OCI-LY7 (cell line): ENCODE measurements at regions not wholly inside any gene's neighbourhood (a gene's known extent, or its start where the extent isn't known, plus 50 kb on each side); places are given as distances from the start of the nearest gene placed in this dataset.

Experiments
- BruUV-seq: library from RNA; stranded (reverse); fragments of 400-500 nt; replicated peaks from 2 replicates; lab custom pipeline; 2021; lab: Mats Ljungman, UMichigan
- CTCF ChIA-PET: fragments of 300-600 bp; sonication (Branson Sonifier 250); formaldehyde crosslinking; loops from one replicate; lab custom pipeline; 2022; ENCODE audit warnings: antibody characterized with exemption; ENCODE audit not compliant: unreplicated experiment; lab: Charles Lee
- POLR2A ChIA-PET: fragments of 300-600 bp; sonication (Branson Sonifier 250); formaldehyde crosslinking; loops from one replicate; lab custom pipeline; 2022; ENCODE audit warnings: antibody characterized with exemption; lab: Charles Lee
- DNase-seq: peaks from one replicate; pipeline ENCODE4 v3.0.0-alpha.2; 2015; ENCODE audit warnings: low spot score
- H2AFZ ChIP-seq: fragments of 200-600 bp; sonication (generic), shearing (Covaris generic); 2 replicates; pipeline ENCODE4 v1.6.1; 2014; ENCODE audit warnings: mild to moderate bottlenecking, antibody characterized with exemption, low read length, moderate library complexity
- H3K27ac ChIP-seq: fragments of 200-600 bp; sonication (generic); 2 replicates; pipeline ENCODE4 v1.5.1; 2014; ENCODE audit warnings: mixed run types, low read depth, mild to moderate bottlenecking, moderate library complexity, low read length, inconsistent platforms; ENCODE audit not compliant: poor library complexity, severe bottlenecking
- H3K36me3 ChIP-seq: fragments of 200-600 bp; sonication (generic); 2 replicates; pipeline ENCODE4 v1.6.1; 2014; ENCODE audit warnings: mild to moderate bottlenecking, antibody characterized with exemption, low read length, moderate library complexity, mixed read lengths; ENCODE audit not compliant: insufficient read depth
- H3K4me1 ChIP-seq: fragments of 200-600 bp; sonication (generic); 2 replicates; pipeline ENCODE4 v1.5.1; 2014; ENCODE audit warnings: mild to moderate bottlenecking, low read length; ENCODE audit not compliant: insufficient read depth, poor library complexity, severe bottlenecking
- H3K4me2 ChIP-seq: fragments of 200-600 bp; sonication (generic); 2 replicates; pipeline ENCODE4 v1.6.1; 2014; ENCODE audit warnings: mild to moderate bottlenecking, low read length
- H3K4me3 ChIP-seq: fragments of 200-600 bp; sonication (generic); 2 replicates; pipeline ENCODE4 v1.5.1; 2014; ENCODE audit warnings: mild to moderate bottlenecking, low read depth, low read length; ENCODE audit not compliant: poor library complexity, severe bottlenecking
- H3K79me2 ChIP-seq: fragments of 200-600 bp; sonication (generic); 2 replicates; pipeline ENCODE4 v1.6.1; 2016; ENCODE audit warnings: low read depth, mild to moderate bottlenecking, low read length, moderate library complexity, mixed read lengths; ENCODE audit not compliant: insufficient read depth
- H3K9me2 ChIP-seq: fragments of 200-600 bp; sonication (generic); 2 replicates; pipeline ENCODE4 v1.6.1; 2016; ENCODE audit warnings: mild to moderate bottlenecking, low read length, mixed read lengths; ENCODE audit not compliant: insufficient read depth
- H3K9me3 ChIP-seq: fragments of 200-600 bp; sonication (generic); 2 replicates; pipeline ENCODE4 v1.6.1; 2014; ENCODE audit warnings: mild to moderate bottlenecking, mixed run types, low read length, mixed read lengths
- H4K20me1 ChIP-seq: fragments of 200-600 bp; sonication (generic); 2 replicates; pipeline ENCODE4 v1.6.1; 2014; ENCODE audit warnings: mild to moderate bottlenecking, antibody characterized with exemption, low read length, moderate library complexity, mixed read lengths; ENCODE audit not compliant: insufficient read depth
- CTCF ChIP-seq: fragments of 200-600 bp; sonication (generic); conservative IDR thresholded peaks from 2 replicates; pipeline ENCODE4 v1.5.1; 2014; ENCODE audit warnings: mild to moderate bottlenecking, antibody characterized with exemption, low read length, moderate library complexity, mixed read lengths
- EZH2phosphoT487 ChIP-seq: fragments of 200-600 bp; sonication (generic); IDR thresholded peaks from 2 replicates; pipeline ENCODE4 v1.6.1; 2018; ENCODE audit warnings: low read depth, borderline replicate concordance, mild to moderate bottlenecking, mixed run types, antibody characterized with exemption, low read length, moderate library complexity, mixed read lengths
- intact Hi-C: fragments of 100-400 bp; cut with micrococcal nuclease; formaldehyde crosslinking; loops from one replicate; pipeline ENCODE4 v1.10.0; 2022; ENCODE audit not compliant: unreplicated experiment

GRCh38 chr11:13141731-13142709 lies 132.9 kb downstream of the RASSF10 start:
- Histone ChIP-seq H3K9me3 (no peaks in the 10 kb centered on the region), H3K36me3 (no peaks in the 10 kb centered on the region), H3K4me3 (no peak overlapping the region), H3K4me1 (no peaks in the 10 kb centered on the region), H3K79me2 (no peaks in the 10 kb centered on the region), H3K4me2 (no peak overlapping the region), H4K20me1 (no peaks in the 10 kb centered on the region), H2AFZ (no peak overlapping the region), H3K9me2 (no peaks in the 10 kb centered on the region), H3K27ac (no peak overlapping the region)
- ChIA-PET CTCF (no interaction called here), POLR2A (no interaction called here)
- intact Hi-C loops: no loop called here
- TF ChIP-seq CTCF (no peak), EZH2phosphoT487 (no peak)
- no peak for DNase-seq
- no TSS peak for BruUV-seq

- TF ChIP-seq CTCF (no peak), EZH2phosphoT487 (no peak)
These were observed 133.9 kb upstream of the BMAL1 start for GRCh38 chr11:13143486-13144297.

More at GRCh38 chr11:13143486-13144297, 133.9 kb upstream of the BMAL1 start:
- H4K20me1 ChIP-seq: no peaks in the 10 kb centered on the region
- H2AFZ ChIP-seq: no peak overlapping the region
- H3K4me1 ChIP-seq: no peaks in the 10 kb centered on the region
- no peak overlapping the region for H3K27ac ChIP-seq
- intact Hi-C loops: no loop called here
- H3K4me3 ChIP-seq: no peak overlapping the region
- POLR2A ChIA-PET: no interaction called here
- H3K36me3 ChIP-seq: no peaks in the 10 kb centered on the region
- no TSS peak for BruUV-seq
- no peaks in the 10 kb centered on the region for H3K79me2 ChIP-seq
- CTCF ChIA-PET: no interaction called here
- H3K9me3 ChIP-seq: no peaks in the 10 kb centered on the region
- DNase-seq: no peak
- no peak overlapping the region for H3K4me2 ChIP-seq
- H3K9me2 ChIP-seq: no peaks in the 10 kb centered on the region
